OCI-LY7 (cell line): ENCODE measurements at regions not wholly inside any gene's neighbourhood (a gene's known extent, or its start where the extent isn't known, plus 50 kb on each side); places are given as distances from the start of the nearest gene placed in this dataset.
"Not testable (repeated sequence)": the region's sequence is repeated elsewhere in the genome, so short reads cannot be mapped to it uniquely, and the experiment has no call there.

Experiments used
- BruUV-seq: library from RNA; stranded (reverse); fragments of 400-500 nt; replicated peaks from 2 replicates; lab custom pipeline; 2021; lab: Mats Ljungman, UMichigan
- CTCF ChIA-PET: fragments of 300-600 bp; sonication (Branson Sonifier 250); formaldehyde crosslinking; loops from one replicate; lab custom pipeline; 2022; ENCODE audit warnings: antibody characterized with exemption; ENCODE audit not compliant: unreplicated experiment; lab: Charles Lee
- POLR2A ChIA-PET: fragments of 300-600 bp; sonication (Branson Sonifier 250); formaldehyde crosslinking; loops from one replicate; lab custom pipeline; 2022; ENCODE audit warnings: antibody characterized with exemption; lab: Charles Lee
- DNase-seq: peaks from one replicate; pipeline ENCODE4 v3.0.0-alpha.2; 2015; ENCODE audit warnings: low spot score
- H2AFZ ChIP-seq: fragments of 200-600 bp; sonication (generic), shearing (Covaris generic); 2 replicates; pipeline ENCODE4 v1.6.1; 2014; ENCODE audit warnings: mild to moderate bottlenecking, antibody characterized with exemption, low read length, moderate library complexity
- H3K27ac ChIP-seq: fragments of 200-600 bp; sonication (generic); 2 replicates; pipeline ENCODE4 v1.5.1; 2014; ENCODE audit warnings: mixed run types, low read depth, mild to moderate bottlenecking, moderate library complexity, low read length, inconsistent platforms; ENCODE audit not compliant: poor library complexity, severe bottlenecking
- H3K36me3 ChIP-seq: fragments of 200-600 bp; sonication (generic); 2 replicates; pipeline ENCODE4 v1.6.1; 2014; ENCODE audit warnings: mild to moderate bottlenecking, antibody characterized with exemption, low read length, moderate library complexity, mixed read lengths; ENCODE audit not compliant: insufficient read depth
- H3K4me1 ChIP-seq: fragments of 200-600 bp; sonication (generic); 2 replicates; pipeline ENCODE4 v1.5.1; 2014; ENCODE audit warnings: mild to moderate bottlenecking, low read length; ENCODE audit not compliant: insufficient read depth, poor library complexity, severe bottlenecking
- H3K4me2 ChIP-seq: fragments of 200-600 bp; sonication (generic); 2 replicates; pipeline ENCODE4 v1.6.1; 2014; ENCODE audit warnings: mild to moderate bottlenecking, low read length
- H3K4me3 ChIP-seq: fragments of 200-600 bp; sonication (generic); 2 replicates; pipeline ENCODE4 v1.5.1; 2014; ENCODE audit warnings: mild to moderate bottlenecking, low read depth, low read length; ENCODE audit not compliant: poor library complexity, severe bottlenecking
- H3K79me2 ChIP-seq: fragments of 200-600 bp; sonication (generic); 2 replicates; pipeline ENCODE4 v1.6.1; 2016; ENCODE audit warnings: low read depth, mild to moderate bottlenecking, low read length, moderate library complexity, mixed read lengths; ENCODE audit not compliant: insufficient read depth
- H3K9me2 ChIP-seq: fragments of 200-600 bp; sonication (generic); 2 replicates; pipeline ENCODE4 v1.6.1; 2016; ENCODE audit warnings: mild to moderate bottlenecking, low read length, mixed read lengths; ENCODE audit not compliant: insufficient read depth
- H3K9me3 ChIP-seq: fragments of 200-600 bp; sonication (generic); 2 replicates; pipeline ENCODE4 v1.6.1; 2014; ENCODE audit warnings: mild to moderate bottlenecking, mixed run types, low read length, mixed read lengths
- H4K20me1 ChIP-seq: fragments of 200-600 bp; sonication (generic); 2 replicates; pipeline ENCODE4 v1.6.1; 2014; ENCODE audit warnings: mild to moderate bottlenecking, antibody characterized with exemption, low read length, moderate library complexity, mixed read lengths; ENCODE audit not compliant: insufficient read depth
- intact Hi-C: fragments of 100-400 bp; cut with micrococcal nuclease; formaldehyde crosslinking; loops from one replicate; pipeline ENCODE4 v1.10.0; 2022; ENCODE audit not compliant: unreplicated experiment

- H3K4me2 ChIP-seq, H3K4me1 ChIP-seq, POLR2A ChIA-PET, H3K36me3 ChIP-seq, H3K9me3 ChIP-seq, H3K4me3 ChIP-seq, H4K20me1 ChIP-seq, H3K27ac ChIP-seq, BruUV-seq, DNase-seq, intact Hi-C loops, H2AFZ ChIP-seq, H3K79me2 ChIP-seq, H3K9me2 ChIP-seq, CTCF ChIA-PET: not testable (repeated sequence)
These were observed 50.7 kb downstream of the PPIAL4D start for GRCh38 chr1:145191272-145191675.

- H3K4me3 ChIP-seq: not testable (repeated sequence)
These were observed 52.4 kb downstream of the PPIAL4D start for GRCh38 chr1:145189543-145190030.

GRCh38 chr1:145188869-145189542, 53.0 kb downstream of the PPIAL4D start:
- H3K36me3 ChIP-seq, H3K9me2 ChIP-seq, H2AFZ ChIP-seq, H3K4me3 ChIP-seq, intact Hi-C loops, H3K4me1 ChIP-seq, H4K20me1 ChIP-seq, H3K9me3 ChIP-seq, H3K4me2 ChIP-seq, CTCF ChIA-PET, POLR2A ChIA-PET, H3K27ac ChIP-seq, BruUV-seq, H3K79me2 ChIP-seq: not testable (repeated sequence)
- peak; percentile 1 for DNase-seq

More at GRCh38 chr1:145189543-145190030, 52.4 kb downstream of the PPIAL4D start:
- H2AFZ ChIP-seq, H3K9me3 ChIP-seq, BruUV-seq, H3K4me1 ChIP-seq, H3K36me3 ChIP-seq, H3K79me2 ChIP-seq, H3K4me2 ChIP-seq, intact Hi-C loops, POLR2A ChIA-PET, DNase-seq, H3K9me2 ChIP-seq, CTCF ChIA-PET, H3K27ac ChIP-seq, H4K20me1 ChIP-seq: not testable (repeated sequence)

DNA sequence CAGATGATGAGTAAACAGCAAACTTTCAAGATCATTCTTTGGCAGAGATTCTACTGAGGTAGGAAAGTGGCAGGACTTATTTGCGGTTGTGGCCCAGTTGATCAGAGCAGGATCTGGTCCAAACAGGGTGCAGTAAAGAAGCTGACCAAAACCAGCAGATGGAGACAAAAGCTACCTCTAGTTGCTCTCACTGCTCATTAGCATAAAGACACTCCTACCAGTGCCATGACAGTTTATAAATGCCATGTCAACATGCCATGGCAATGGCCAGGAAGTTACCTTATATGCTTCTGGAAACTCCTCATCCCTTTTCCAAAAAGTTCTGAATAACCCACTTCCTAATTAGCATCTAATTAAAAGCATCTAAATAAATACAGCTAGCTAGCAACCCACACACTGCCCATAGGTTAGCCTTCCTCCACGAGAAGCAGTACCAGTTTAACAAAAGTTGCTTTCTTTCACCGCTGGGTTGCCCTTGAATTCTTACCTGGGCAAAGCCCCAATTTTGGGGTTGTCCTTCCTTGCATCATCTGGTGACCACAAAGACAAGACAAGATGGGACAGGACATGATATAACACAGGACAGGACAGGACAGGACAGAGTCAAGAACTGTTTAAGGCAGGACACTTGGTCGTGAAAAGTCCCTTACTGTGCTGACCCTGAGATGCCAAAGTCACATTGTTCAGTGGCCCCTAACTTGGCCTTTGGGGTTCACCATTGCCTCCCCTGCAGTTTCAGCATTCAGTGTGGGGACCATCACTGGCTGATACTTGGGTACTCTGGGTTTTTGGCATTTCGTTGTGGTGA, 59.2 kb downstream of the PPIAL4D start:
- intact Hi-C loops, POLR2A ChIA-PET, H2AFZ ChIP-seq, H3K27ac ChIP-seq, H3K36me3 ChIP-seq, H3K4me1 ChIP-seq, H4K20me1 ChIP-seq, H3K9me3 ChIP-seq, H3K4me2 ChIP-seq, CTCF ChIA-PET, H3K79me2 ChIP-seq, BruUV-seq, H3K4me3 ChIP-seq, DNase-seq, H3K9me2 ChIP-seq: not testable (repeated sequence)

DNA sequence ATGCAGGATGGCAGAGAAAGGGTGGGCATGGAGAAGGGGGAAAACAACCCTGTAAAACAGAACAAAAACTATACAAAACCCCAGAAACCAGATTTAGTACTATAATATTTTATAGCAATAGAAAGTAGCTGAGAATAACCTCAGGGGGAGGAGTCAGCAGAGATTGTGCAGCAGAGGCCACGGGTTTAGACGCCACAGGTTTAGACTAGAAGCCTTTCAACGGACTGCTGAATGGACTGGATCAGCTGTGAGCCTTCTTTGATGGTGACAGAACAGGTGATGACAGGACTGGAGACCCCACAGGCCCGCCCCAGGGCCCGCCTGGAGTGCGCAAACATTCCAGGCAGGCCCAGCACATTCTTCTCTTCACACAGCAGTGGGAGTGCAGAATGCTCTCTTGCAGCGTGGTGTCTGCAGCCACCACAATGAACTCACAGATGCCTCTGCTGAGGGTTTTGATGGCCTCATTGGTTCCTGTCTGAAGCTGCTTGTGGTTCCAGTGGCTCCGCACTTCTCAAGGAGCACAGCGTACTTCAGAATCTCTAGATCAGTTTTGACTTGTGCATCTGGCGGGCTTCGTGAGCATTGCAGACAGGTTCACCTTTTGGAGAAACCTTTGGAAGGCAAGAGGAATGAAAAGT, 65.6 kb downstream of the PPIAL4D start:
- DNase-seq, intact Hi-C loops, CTCF ChIA-PET: not testable (repeated sequence)

GRCh38 chr1:145174377-145174776, 67.6 kb downstream of the PPIAL4D start:
- CTCF ChIA-PET, H3K4me1 ChIP-seq, intact Hi-C loops, H3K79me2 ChIP-seq, H4K20me1 ChIP-seq, H3K27ac ChIP-seq, H2AFZ ChIP-seq, DNase-seq, POLR2A ChIA-PET, H3K4me3 ChIP-seq, BruUV-seq, H3K36me3 ChIP-seq, H3K9me2 ChIP-seq, H3K9me3 ChIP-seq, H3K4me2 ChIP-seq: not testable (repeated sequence)

More for the DNA sequence above, 65.6 kb downstream of the PPIAL4D start:
- H3K9me3 ChIP-seq, H4K20me1 ChIP-seq, H3K4me2 ChIP-seq, H3K4me1 ChIP-seq, POLR2A ChIA-PET, H3K27ac ChIP-seq, H3K9me2 ChIP-seq, H3K36me3 ChIP-seq, BruUV-seq, H2AFZ ChIP-seq, H3K4me3 ChIP-seq, H3K79me2 ChIP-seq: not testable (repeated sequence)
